HCT116 (cell line): ENCODE measurements at regions not wholly inside any gene's neighbourhood (a gene's known extent, or its start where the extent isn't known, plus 50 kb on each side); places are given as distances from the start of the nearest gene placed in this dataset.

ENCODE experiments used
- ATAC-seq: fragments of 200-7000 bp; cut with Tn5 transposase; 2 replicates; pipeline ENCODE4 v1.9.1; 2020; ENCODE audit warnings: mild to moderate bottlenecking, moderate library complexity
- BruUV-seq: library from RNA; stranded (reverse); fragments of 400-500 nt; replicated peaks from 2 replicates; lab custom pipeline; 2021; lab: Mats Ljungman, UMichigan
- CTCF ChIA-PET: fragments of 300-600 bp; sonication (Branson Sonifier 250); formaldehyde crosslinking; loops from one replicate; lab custom pipeline; 2021; ENCODE audit warnings: antibody characterized with exemption; lab: Charles Lee
- POLR2A ChIA-PET: fragments of 300-600, 350-600 bp; sonication (Branson Sonifier 250); formaldehyde crosslinking; loops from one replicate; lab custom pipeline; 2021; ENCODE audit warnings: antibody characterized with exemption; lab: Charles Lee
- RAD21 ChIA-PET, 2 experiments: fragments of 300-600 bp; sonication (Branson Sonifier 250); formaldehyde crosslinking; loops; one replicate each; lab custom pipeline; 2023; ENCODE audit warnings: low total read pairs in 2 of 2; ENCODE audit not compliant: uncharacterized antibody in 2 of 2, unreplicated experiment in 2 of 2, low non-redundant PET in 1 of 2; lab: Charles Lee
- DNase-seq: peaks from one replicate; pipeline ENCODE4 v3.0.0-alpha.2; 2010; ENCODE audit warnings: low read depth, low spot score
- H2AFZ ChIP-seq: fragments of 200-600 bp; shearing (Covaris generic), sonication (generic); 2 replicates; pipeline ENCODE4 v1.6.1; 2017; ENCODE audit warnings: low read depth, mixed run types, mixed read lengths, antibody characterized with exemption, low read length; ENCODE audit not compliant: poor library complexity, severe bottlenecking
- H3K27ac ChIP-seq: 2 replicates; pipeline ENCODE4 v1.5.1; 2012; ENCODE audit warnings: low read depth, low read length
- H3K27me3 ChIP-seq: fragments of 200-600 bp; sonication (generic); 2 replicates; pipeline ENCODE4 v1.6.1; 2016; ENCODE audit warnings: mixed run types, low read length, mixed read lengths; ENCODE audit not compliant: insufficient read depth
- H3K36me3 ChIP-seq, 2 experiments: fragments of 200-500 bp in 1 of 2; fragments of 200-600 bp in 1 of 2; sonication (Bioruptor generic) in 1 of 2; sonication (generic) in 1 of 2; 2 replicates each; pipeline versions ENCODE4 v1.5.1 to v1.6.1; 2014 to 2016; ENCODE audit warnings: low read length in 2 of 2, inconsistent platforms in 1 of 2, mixed read lengths in 1 of 2, mixed run types in 1 of 2; ENCODE audit not compliant: insufficient read depth in 2 of 2, control insufficient read depth in 1 of 2
- H3K4me1 ChIP-seq, 2 experiments: fragments of 200-600 bp in 1 of 2; sonication (generic) in 1 of 2; 2 replicates each; pipeline versions ENCODE4 v1.5.1 to v1.6.1; 2012 to 2017; ENCODE audit warnings: low read length in 2 of 2, inconsistent platforms in 1 of 2, mild to moderate bottlenecking in 1 of 2, mixed read lengths in 1 of 2, mixed run types in 1 of 2, moderate library complexity in 1 of 2; ENCODE audit not compliant: insufficient read depth in 2 of 2, control insufficient read depth in 1 of 2
- H3K4me2 ChIP-seq: fragments of 200-600 bp; sonication (generic); 2 replicates; pipeline ENCODE4 v1.6.1; 2017; ENCODE audit warnings: mixed run types, low read length, mixed read lengths
- H3K4me3 ChIP-seq, 2 experiments: fragments of 200-600 bp in 1 of 2; sonication (generic) in 1 of 2; replicated peaks in 1 of 2; 2 replicates each; pipeline ENCODE4 v1.5.1; 2011 to 2016; ENCODE audit warnings: low read length in 2 of 2, control low read depth in 1 of 2, low read depth in 1 of 2, mild to moderate bottlenecking in 1 of 2, mixed read lengths in 1 of 2, mixed run types in 1 of 2
- H3K79me2 ChIP-seq: fragments of 200-600 bp; sonication (generic); 2 replicates; pipeline ENCODE4 v1.6.1; 2017; ENCODE audit warnings: mild to moderate bottlenecking, mixed run types, low read length, moderate library complexity, mixed read lengths; ENCODE audit not compliant: insufficient read depth
- H3K9ac ChIP-seq: fragments of 200-600 bp; sonication (generic); 2 replicates; pipeline ENCODE4 v1.6.1; 2016; ENCODE audit warnings: low read length, mixed read lengths
- H3K9me2 ChIP-seq: fragments of 200-600 bp; sonication (generic), shearing (Covaris generic); 2 replicates; pipeline ENCODE4 v1.6.1; 2017; ENCODE audit warnings: mixed run types, mild to moderate bottlenecking, moderate library complexity; ENCODE audit not compliant: insufficient read depth
- H3K9me3 ChIP-seq, 2 experiments: fragments of 200-500 bp in 1 of 2; fragments of 200-600 bp in 1 of 2; sonication (Bioruptor generic) in 1 of 2; sonication (generic) in 1 of 2; 2 replicates each; pipeline ENCODE4 v1.6.1; 2014 to 2017; ENCODE audit warnings: low read length in 2 of 2, mixed read lengths in 2 of 2, inconsistent platforms in 1 of 2, low read depth in 1 of 2, mild to moderate bottlenecking in 1 of 2, mixed run types in 1 of 2, moderate library complexity in 1 of 2; ENCODE audit not compliant: control insufficient read depth in 1 of 2, insufficient read depth in 1 of 2
- H4K20me1 ChIP-seq: fragments of 200-600 bp; sonication (generic), shearing (Covaris generic); 2 replicates; pipeline ENCODE4 v1.6.1; 2017; ENCODE audit warnings: mixed run types, mild to moderate bottlenecking, moderate library complexity; ENCODE audit not compliant: insufficient read depth
- CBX3 ChIP-seq: IDR thresholded peaks from 2 replicates; pipeline ENCODE4 v1.6.1; 2012; ENCODE audit warnings: low read depth
- CEBPB ChIP-seq: IDR thresholded peaks from 2 replicates; pipeline ENCODE4 v1.6.1; 2012; ENCODE audit warnings: low read depth
- CTCF ChIP-seq, 3 experiments: fragments of 200-600 bp in 1 of 3; sonication (generic) in 1 of 3; IDR thresholded peaks in 2 of 3; conservative IDR thresholded peaks in 1 of 3; 2 replicates each; pipeline ENCODE4 v1.5.1; 2012 to 2017; ENCODE audit warnings: low read depth in 2 of 3, low read length in 2 of 3, antibody characterized with exemption in 1 of 3, borderline replicate concordance in 1 of 3, control low read depth in 1 of 3, mild to moderate bottlenecking in 1 of 3, mixed read lengths in 1 of 3, mixed run types in 1 of 3, moderate library complexity in 1 of 3; ENCODE audit not compliant: insufficient read depth in 1 of 3
- EGR1 ChIP-seq: IDR thresholded peaks from 2 replicates; pipeline ENCODE4 v1.6.1; 2012; ENCODE audit warnings: low read depth
- ELF1 ChIP-seq: IDR thresholded peaks from 2 replicates; pipeline ENCODE4 v1.6.1; 2012; ENCODE audit warnings: low read depth, borderline replicate concordance
- EZH2phosphoT487 ChIP-seq: fragments of 200-600 bp; IDR thresholded peaks from 2 replicates; pipeline ENCODE4 v1.6.1; 2018; ENCODE audit warnings: antibody characterized with exemption, borderline replicate concordance
- JUND ChIP-seq: IDR thresholded peaks from 2 replicates; pipeline ENCODE4 v1.6.1; 2012
- POLR2A ChIP-seq: IDR thresholded peaks from 2 replicates; pipeline ENCODE4 v1.7.0; 2011; ENCODE audit warnings: borderline replicate concordance; ENCODE audit not compliant: insufficient read depth, insufficient read length; ENCODE audit errors: extremely low read depth
- POLR2AphosphoS5 ChIP-seq: IDR thresholded peaks from 2 replicates; pipeline ENCODE4 v1.6.1; 2011; ENCODE audit warnings: mild to moderate bottlenecking, low read depth, low read length, moderate library complexity
- RAD21 ChIP-seq: IDR thresholded peaks from 2 replicates; pipeline ENCODE4 v1.6.1; 2012; ENCODE audit warnings: low read depth, mild to moderate bottlenecking
- SP1 ChIP-seq: IDR thresholded peaks from 2 replicates; pipeline ENCODE4 v1.6.1; 2012; ENCODE audit warnings: low read depth
- TCF7L2 ChIP-seq: IDR thresholded peaks from 2 replicates; pipeline ENCODE4 v1.7.0; 2011; ENCODE audit warnings: borderline replicate concordance, inconsistent platforms; ENCODE audit not compliant: insufficient read depth, insufficient read length; ENCODE audit errors: extremely low read depth
- YY1 ChIP-seq: IDR thresholded peaks from 2 replicates; pipeline ENCODE4 v1.6.1; 2011; ENCODE audit warnings: low read length, low read depth, moderate library complexity, mild to moderate bottlenecking; ENCODE audit not compliant: insufficient replicate concordance; ENCODE audit errors: extremely low read depth
- ZFX ChIP-seq: fragments of 450-650 bp; IDR thresholded peaks from 2 replicates; pipeline ENCODE4 v1.6.1; 2017
- ZNF274 ChIP-seq: fragments of 200-500 bp; sonication (Bioruptor generic); IDR thresholded peaks from 2 replicates; pipeline ENCODE4 v1.6.1; 2014; ENCODE audit warnings: mild to moderate bottlenecking, low read depth, low read length, inconsistent platforms
- intact Hi-C: fragments of 100-400 bp; cut with micrococcal nuclease; formaldehyde crosslinking; loops from 2 replicates; pipeline ENCODE4 v1.10.0; 2022
- TF ChIP-seq, protein P1 (sequence below): IDR thresholded peaks from 2 replicates; pipeline ENCODE4 v1.6.1; 2011; ENCODE audit warnings: mild to moderate bottlenecking, low read length, moderate library complexity; ENCODE audit not compliant: insufficient replicate concordance; ENCODE audit errors: extremely low read depth
- TF ChIP-seq, protein P2 (sequence below): IDR thresholded peaks from 2 replicates; pipeline ENCODE4 v1.6.1; 2012
- TF ChIP-seq, protein P3 (sequence below): IDR thresholded peaks from 2 replicates; pipeline ENCODE4 v1.6.1; 2012

DNA sequence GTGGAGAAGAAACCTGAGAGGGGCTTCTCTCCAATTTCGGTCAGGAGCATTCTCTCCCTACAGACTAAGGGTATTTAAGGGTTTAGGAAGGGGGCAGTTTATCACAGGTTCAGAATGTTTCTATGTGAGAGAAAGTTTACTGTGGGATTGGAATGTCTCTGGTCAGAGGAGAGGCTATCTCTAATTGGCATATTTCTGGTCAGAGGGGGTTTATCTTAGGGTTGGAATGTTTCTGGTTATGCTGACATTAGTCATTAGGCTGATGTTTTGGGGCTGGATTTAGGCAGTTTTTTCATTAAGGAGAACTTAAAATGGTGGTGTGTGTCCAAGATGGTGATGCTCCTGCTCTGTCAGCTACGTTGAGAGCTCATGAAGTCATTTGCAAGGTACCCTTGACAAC lies 758.0 kb downstream of the TYW1 start:
- H3K27me3 ChIP-seq, result no peaks in the 10 kb centered on the region
- DNase-seq (no peak), ATAC-seq (no peak)
- no peaks in the 10 kb centered on the region for H3K4me1 ChIP-seq
- H3K9me3 ChIP-seq, result peaks cover 0 to 17% of the 10 kb centered on the region in 2 experiments; a peak in 2 of 4 replicates
- H3K9me2 ChIP-seq, result no peaks in the 10 kb centered on the region
- CTCF ChIA-PET, result no interaction called here
- RAD21 ChIA-PET, result no interaction called here
- intact Hi-C loops, result no loop called here
- no peaks in the 10 kb centered on the region for H3K79me2 ChIP-seq
- H4K20me1 ChIP-seq, result no peaks in the 10 kb centered on the region
- TF ChIP-seq CEBPB (no peak), RAD21 (no peak), YY1 (no peak), TCF7L2 (no peak), ELF1 (no peak), POLR2A (no peak), POLR2AphosphoS5 (no peak), ZFX (no peak), JUND (no peak), EGR1 (no peak), CBX3 (no peak), SP1 (no peak), EZH2phosphoT487 (no peak), CTCF (IDR thresholded peaks at IDR 0.05 in 2 of 3, conservative IDR thresholded peaks at IDR 0.05 in 1 of 3; ENCODE audit: borderline replicate concordance in 1 of 3, insufficient read depth in 1 of 3, low read depth in 2 of 3, low read length in 2 of 3) (no peak), ZNF274 (no peak)
- TF ChIP-seq, protein P1, sequence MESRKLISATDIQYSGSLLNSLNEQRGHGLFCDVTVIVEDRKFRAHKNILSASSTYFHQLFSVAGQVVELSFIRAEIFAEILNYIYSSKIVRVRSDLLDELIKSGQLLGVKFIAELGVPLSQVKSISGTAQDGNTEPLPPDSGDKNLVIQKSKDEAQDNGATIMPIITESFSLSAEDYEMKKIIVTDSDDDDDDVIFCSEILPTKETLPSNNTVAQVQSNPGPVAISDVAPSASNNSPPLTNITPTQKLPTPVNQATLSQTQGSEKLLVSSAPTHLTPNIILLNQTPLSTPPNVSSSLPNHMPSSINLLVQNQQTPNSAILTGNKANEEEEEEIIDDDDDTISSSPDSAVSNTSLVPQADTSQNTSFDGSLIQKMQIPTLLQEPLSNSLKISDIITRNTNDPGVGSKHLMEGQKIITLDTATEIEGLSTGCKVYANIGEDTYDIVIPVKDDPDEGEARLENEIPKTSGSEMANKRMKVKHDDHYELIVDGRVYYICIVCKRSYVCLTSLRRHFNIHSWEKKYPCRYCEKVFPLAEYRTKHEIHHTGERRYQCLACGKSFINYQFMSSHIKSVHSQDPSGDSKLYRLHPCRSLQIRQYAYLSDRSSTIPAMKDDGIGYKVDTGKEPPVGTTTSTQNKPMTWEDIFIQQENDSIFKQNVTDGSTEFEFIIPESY, result no peak
- TF ChIP-seq, protein P2, sequence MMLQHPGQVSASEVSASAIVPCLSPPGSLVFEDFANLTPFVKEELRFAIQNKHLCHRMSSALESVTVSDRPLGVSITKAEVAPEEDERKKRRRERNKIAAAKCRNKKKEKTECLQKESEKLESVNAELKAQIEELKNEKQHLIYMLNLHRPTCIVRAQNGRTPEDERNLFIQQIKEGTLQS, result no peak
- TF ChIP-seq, protein P3, sequence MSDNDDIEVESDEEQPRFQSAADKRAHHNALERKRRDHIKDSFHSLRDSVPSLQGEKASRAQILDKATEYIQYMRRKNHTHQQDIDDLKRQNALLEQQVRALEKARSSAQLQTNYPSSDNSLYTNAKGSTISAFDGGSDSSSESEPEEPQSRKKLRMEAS, result no peak
- H3K9ac ChIP-seq, result no peak overlapping the region
- H3K27ac ChIP-seq, result no peak overlapping the region
- POLR2A ChIA-PET, result no interaction called here
- H3K4me2 ChIP-seq, result no peak overlapping the region
- H3K36me3 ChIP-seq, result no peaks in the 10 kb centered on the region
- H3K4me3 ChIP-seq, result no peak overlapping the region
- no TSS peak for BruUV-seq
- no peak overlapping the region for H2AFZ ChIP-seq
